NCI-H1048 (cell line): ENCODE measurements at regions not wholly inside any gene's neighbourhood (a gene's known extent, or its start where the extent isn't known, plus 50 kb on each side); places are given as distances from the start of the nearest gene placed in this dataset.
"Not testable (repeated sequence)": the region's sequence is repeated elsewhere in the genome, so short reads cannot be mapped to it uniquely, and the experiment has no call there.

Experiments used
- DNase-seq: peaks from one replicate; lab custom pipeline; 2025; lab: John Stamatoyannopoulos, UW

GRCh38 chr10:7108141-7108540, 302.7 kb downstream of the SFMBT2 start:
- no peak for DNase-seq

- no peak for DNase-seq
These were observed 303.5 kb downstream of the SFMBT2 start for GRCh38 chr10:7107285-7107684.

DNA sequence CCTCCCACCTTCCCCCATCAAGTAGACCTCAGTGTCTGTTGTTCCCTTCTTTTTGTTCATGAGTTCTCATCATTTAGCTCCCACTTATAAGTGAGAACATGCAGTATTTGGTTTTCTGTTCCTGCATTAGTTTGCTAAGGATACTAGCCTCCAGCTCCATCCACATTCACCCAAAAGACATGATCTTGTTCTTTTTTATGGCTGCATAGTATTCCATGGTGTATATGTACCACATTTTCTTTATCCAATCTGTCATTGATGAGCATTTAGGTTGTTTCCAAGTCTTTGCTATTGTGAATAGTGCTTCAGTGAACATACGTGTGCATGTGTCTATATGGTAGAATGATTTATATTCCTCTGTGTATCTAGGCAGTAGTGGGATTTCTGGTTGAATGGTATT, 306.5 kb downstream of the SFMBT2 start:
- DNase-seq: not testable (repeated sequence)

DNA sequence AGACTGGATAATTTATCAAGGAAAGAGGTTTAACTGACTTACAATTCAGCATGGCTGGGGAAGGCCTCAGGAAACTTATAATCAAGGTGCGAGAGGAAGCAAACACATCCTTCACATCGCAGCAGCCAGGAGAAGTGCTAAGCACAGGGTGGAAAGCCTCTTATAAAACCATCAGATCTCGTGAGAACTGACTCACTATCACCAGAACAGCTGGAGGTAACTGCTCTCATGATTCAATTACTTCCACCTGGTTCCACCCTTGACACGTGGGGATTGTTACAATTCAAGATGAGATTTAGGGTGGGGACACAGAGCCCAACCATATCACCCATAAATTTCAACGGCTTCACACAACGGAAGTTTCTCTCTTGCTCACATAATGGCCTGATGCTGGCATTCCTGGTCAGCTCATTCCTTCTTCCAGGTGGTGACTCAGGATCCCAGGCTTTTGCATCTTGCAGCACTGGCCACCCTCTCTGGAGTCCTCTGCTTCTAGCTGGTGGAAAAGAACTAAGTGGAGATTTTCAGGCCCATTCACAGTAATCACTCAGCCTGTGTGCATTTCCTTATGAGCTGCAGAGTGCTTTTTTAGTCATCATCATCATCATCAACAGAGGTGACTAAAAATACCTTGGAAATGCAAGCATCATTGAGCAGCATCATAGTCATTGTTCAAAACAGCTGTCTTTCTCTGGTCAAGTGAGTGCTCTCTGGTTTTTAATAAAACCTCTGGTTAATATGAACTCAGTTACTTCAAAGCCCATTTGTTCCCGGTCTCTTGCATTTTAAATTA, 308.1 kb downstream of the SFMBT2 start:
- DNase-seq: no peak

GRCh38 chr10:7102084-7102483, 308.8 kb downstream of the SFMBT2 start:
- DNase-seq: no peak

DNA sequence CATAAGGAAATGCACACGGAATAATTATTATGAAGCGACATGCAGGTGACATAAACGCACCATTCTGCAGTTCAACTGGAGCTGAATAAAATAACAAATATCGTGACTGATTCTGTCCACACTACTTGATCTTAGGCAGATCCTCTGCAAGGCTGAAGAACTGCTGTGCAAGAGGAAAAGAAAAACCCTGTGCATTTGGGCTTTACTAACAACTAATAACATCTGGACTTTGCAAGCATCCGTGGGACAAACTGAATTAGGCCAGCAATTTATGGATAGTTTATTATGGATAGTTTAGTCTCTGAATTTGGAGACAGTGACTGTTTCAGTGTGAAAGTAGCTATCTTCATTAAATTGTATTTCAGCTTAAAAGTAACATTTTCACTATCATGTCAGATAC, 309.4 kb downstream of the SFMBT2 start:
- DNase-seq: no peak

GRCh38 chr10:7100032-7100702, 310.7 kb downstream of the SFMBT2 start:
- DNase-seq: no peak

GRCh38 chr10:7098160-7098762, 312.6 kb downstream of the SFMBT2 start:
- no peak for DNase-seq

GRCh38 chr10:7094781-7095180, 316.1 kb downstream of the SFMBT2 start:
- no peak for DNase-seq

DNA sequence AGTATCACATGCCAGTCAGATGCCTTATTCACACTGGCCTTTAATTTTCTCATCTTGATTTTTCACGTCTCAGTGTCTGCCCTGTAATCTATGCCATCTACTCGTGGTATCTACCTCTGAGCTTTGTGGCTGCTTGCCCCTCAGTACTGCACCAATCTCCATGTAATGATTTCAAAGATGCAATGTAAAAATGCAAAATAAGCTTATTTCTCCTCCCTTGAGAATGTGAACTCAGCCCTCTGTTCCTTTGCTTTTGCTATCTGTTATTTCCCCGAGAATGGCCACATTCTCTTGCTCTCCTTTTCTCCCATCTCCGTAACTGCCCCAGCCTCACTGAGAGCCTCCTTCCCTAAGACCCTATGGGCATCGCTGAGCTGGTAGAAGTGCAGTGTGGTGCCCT, 317.5 kb downstream of the SFMBT2 start:
- DNase-seq: no peak

- DNase-seq: no peak
These were observed 318.2 kb downstream of the SFMBT2 start for GRCh38 chr10:7092603-7093002.

GRCh38 chr10:7090529-7090928, 320.3 kb downstream of the SFMBT2 start:
- DNase-seq: no peak

DNA sequence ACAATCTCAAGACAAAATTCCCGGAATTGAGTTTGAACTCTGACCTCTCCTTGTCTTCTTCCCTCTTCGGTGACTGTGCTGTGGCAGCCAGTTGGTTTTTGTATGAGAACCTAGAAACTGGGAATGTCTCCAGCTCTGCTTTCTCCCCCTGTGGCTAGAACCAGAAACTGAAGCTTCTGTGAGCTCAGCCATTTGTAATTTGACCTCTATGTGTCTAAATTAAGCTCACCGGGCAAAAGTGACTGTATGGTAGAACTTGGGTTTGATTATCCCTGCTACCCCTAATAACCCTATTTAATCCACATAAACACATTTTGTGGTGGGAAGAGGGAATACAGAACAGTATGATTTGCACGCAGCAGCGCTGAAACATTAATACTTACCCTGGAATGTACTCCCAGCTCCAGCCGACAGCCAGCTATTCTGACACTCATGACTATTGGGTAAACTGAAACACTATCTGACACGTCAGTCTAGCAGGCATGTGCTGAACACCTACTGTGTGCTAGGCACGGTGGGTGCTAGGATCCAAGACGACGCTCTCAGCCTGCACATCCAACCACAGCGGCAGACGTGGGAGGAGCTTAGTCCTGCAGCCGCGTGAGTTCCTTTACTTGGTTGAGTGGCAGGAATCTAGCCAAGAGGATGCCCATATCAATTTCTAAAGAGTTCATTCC, 324.8 kb downstream of the SFMBT2 start:
- DNase-seq: no peak

DNA sequence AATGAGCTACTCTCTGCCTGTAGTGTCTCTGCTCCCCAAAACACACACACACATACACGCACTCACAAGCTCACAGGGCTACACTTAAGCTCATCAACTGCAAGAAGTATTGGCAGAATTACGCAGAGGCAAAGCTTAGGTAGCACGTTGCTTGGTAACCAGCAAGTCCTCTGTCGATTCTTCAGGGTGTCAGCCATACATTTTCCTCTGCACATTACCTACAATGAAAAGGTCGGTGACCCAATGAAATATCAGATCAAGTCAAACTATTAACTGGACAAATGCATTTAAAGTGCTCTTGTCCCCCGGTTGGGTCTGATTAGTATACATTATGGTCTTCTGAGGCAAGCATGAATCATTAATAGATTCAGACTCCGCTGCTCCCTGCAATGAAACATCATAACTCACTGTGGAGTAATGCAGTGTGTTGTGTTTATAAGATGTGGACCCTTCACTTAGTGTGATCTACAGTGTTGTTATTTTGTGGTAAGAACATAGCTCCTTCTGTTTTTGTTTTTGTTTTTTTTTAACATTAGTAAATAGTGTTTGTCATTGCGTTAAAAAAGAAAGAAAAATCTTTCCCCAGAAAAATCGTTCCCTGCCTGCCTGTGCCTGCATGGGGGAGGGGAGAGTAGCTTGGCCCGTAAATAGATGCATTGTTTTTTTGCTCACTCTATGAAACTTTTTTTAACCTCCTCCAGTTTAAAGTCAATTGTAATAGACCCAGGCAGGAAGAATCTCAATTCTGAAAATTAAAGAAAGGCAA, 325.5 kb downstream of the SFMBT2 start:
- no peak for DNase-seq

- no peak for DNase-seq
These were observed 326.4 kb downstream of the SFMBT2 start for GRCh38 chr10:7084280-7085005.

- DNase-seq: no peak
These were observed 327.9 kb downstream of the SFMBT2 start for GRCh38 chr10:7082967-7083366.

DNA sequence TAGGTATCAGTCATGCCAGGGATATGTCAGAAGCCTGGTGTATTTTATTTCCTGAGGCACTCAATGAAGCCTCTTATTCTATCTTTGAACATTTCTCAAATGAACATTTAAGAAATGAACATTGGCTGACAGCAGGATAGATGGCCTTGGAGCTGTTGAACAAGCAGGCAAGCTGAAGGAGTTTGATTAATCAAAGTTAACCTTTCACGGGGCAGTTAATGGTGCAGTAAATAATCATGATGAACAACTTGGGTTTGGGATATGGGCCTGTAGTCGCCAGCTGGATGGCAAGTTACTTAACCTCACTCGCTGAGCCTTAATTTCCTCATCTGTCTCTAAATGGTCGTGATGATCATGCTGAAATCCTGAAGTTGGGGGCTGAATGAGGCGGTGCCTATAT, 333.0 kb downstream of the SFMBT2 start:
- DNase-seq: no peak

GRCh38 chr10:7075851-7076250, 335.0 kb downstream of the SFMBT2 start:
- no peak for DNase-seq

GRCh38 chr10:7075110-7075509, 335.7 kb downstream of the SFMBT2 start:
- no peak for DNase-seq

DNA sequence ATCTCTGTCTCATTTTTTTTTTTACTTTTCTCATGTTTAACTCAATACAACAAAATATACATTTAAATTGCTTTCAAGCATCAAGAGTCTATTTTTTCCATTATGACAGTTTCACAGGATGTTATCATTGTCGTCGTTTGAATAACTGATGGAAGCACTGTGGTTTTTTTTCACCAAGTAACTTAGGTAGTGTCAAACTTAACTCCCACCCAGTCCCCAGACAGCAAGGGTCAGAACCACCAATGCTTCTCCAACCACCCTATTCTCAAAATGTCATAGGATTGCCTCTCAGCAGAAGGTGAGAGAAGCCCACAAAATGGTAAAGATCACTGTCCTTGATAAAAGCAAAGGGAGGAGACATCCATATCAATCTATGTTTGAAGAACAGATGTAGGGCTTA, 339.4 kb downstream of the SFMBT2 start:
- DNase-seq: no peak

DNA sequence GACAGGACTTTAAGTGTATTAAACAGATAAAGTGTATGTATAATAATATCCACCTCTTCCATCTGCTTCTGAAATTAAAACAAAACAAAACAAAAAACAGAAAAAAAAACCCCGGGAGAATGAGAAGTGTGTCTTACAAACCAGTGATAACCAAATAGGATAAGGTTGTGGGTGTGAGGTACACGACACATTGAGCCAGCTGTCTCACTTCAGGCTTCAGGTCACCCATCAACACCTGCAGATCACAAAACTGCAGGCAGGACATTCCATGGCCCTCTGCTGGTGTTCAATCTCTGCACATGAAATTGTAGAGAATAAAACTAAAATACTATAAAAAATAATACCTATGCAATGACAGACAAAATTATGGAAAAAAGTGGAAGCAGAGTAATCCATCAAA, 339.9 kb downstream of the SFMBT2 start:
- DNase-seq: no peak
